Astrocyte of the cerebellum (primary cell): ENCODE measurements at regions not wholly inside any gene's neighbourhood (a gene's known extent, or its start where the extent isn't known, plus 50 kb on each side); places are given as distances from the start of the nearest gene placed in this dataset.

Source experiments
- DNase-seq: peaks from one replicate; pipeline ENCODE4 v3.0.0-alpha.2; 2011; ENCODE audit warnings: low read depth
- H3K4me3 ChIP-seq: 2 replicates; pipeline ENCODE4 v1.5.1; 2011; ENCODE audit warnings: mild to moderate bottlenecking, low read depth, low read length, moderate library complexity
- in situ Hi-C: cut with HindIII; loops from 2 replicates; pipeline ENCODE4 v1.10.0; 2017; ENCODE audit warnings: low sequenced_read_pairs
- TF ChIP-seq, protein P1 (sequence below): IDR thresholded peaks from 2 replicates; pipeline ENCODE4 v1.5.1; 2012; ENCODE audit warnings: low read length, low read depth, moderate library complexity, mild to moderate bottlenecking; ENCODE audit errors: missing control alignments

GRCh38 chr11:37115963-37116362, 517.9 kb upstream of the RAG2 start:
- H3K4me3 ChIP-seq, result no peak overlapping the region
- DNase-seq, result no peak
- in situ Hi-C loops, result no loop called here
- TF ChIP-seq, protein P1, sequence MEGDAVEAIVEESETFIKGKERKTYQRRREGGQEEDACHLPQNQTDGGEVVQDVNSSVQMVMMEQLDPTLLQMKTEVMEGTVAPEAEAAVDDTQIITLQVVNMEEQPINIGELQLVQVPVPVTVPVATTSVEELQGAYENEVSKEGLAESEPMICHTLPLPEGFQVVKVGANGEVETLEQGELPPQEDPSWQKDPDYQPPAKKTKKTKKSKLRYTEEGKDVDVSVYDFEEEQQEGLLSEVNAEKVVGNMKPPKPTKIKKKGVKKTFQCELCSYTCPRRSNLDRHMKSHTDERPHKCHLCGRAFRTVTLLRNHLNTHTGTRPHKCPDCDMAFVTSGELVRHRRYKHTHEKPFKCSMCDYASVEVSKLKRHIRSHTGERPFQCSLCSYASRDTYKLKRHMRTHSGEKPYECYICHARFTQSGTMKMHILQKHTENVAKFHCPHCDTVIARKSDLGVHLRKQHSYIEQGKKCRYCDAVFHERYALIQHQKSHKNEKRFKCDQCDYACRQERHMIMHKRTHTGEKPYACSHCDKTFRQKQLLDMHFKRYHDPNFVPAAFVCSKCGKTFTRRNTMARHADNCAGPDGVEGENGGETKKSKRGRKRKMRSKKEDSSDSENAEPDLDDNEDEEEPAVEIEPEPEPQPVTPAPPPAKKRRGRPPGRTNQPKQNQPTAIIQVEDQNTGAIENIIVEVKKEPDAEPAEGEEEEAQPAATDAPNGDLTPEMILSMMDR, result no peak

- no peak for DNase-seq
- in situ Hi-C loops, result no loop called here
- TF ChIP-seq, protein P1, result no peak
Observed at GRCh38 chr11:37110385-37110784, 512.3 kb upstream of the RAG2 start.

GRCh38 chr11:37109286-37109585, 511.2 kb upstream of the RAG2 start:
- no peak overlapping the region for H3K4me3 ChIP-seq
- TF ChIP-seq, protein P1, result no peak
- in situ Hi-C loops, result no loop called here
- no peak for DNase-seq

More at GRCh38 chr11:37110385-37110784, 512.3 kb upstream of the RAG2 start:
- H3K4me3 ChIP-seq, result no peak overlapping the region

- DNase-seq, result no peak
- H3K4me3 ChIP-seq, result no peak overlapping the region
- in situ Hi-C loops, result no loop called here
- TF ChIP-seq, protein P1, result no peak
Observed at GRCh38 chr11:37108436-37109285, 510.6 kb upstream of the RAG2 start.

GRCh38 chr11:37107831-37108230, 509.8 kb upstream of the RAG2 start:
- DNase-seq, result no peak
- in situ Hi-C loops, result no loop called here
- no peak overlapping the region for H3K4me3 ChIP-seq
- TF ChIP-seq, protein P1, result no peak

DNA sequence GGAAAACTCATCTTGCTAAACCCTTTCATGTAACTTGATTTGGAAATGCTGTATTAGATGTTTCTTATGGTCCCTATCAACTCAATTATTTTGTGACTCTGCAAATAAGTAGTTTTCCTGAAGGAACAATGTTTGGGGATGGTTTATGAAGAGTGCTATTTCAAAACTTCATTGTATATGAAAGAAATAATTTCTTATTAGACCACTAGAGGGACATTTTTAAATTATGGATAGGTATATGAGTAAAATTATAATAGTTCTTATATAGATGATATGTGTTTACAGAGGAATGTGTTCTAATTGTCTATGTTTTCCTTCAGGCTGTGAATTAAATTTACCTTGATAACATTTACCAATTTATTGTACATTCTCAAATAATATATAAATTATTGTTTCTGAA, 509.4 kb upstream of the RAG2 start:
- no peak for DNase-seq
- no peak overlapping the region for H3K4me3 ChIP-seq
- TF ChIP-seq, protein P1, result no peak
- in situ Hi-C loops, result no loop called here
